ENCODE measurements at regions not wholly inside any gene's neighbourhood (a gene's known extent, or its start where the extent isn't known, plus 50 kb on each side); places are given as distances from the start of the nearest gene placed in this dataset.

- no peak for TF ChIP-seq POLR2A (IDR thresholded peaks at IDR 0.05)
- no peak for TF ChIP-seq CTCF (IDR thresholded peaks at IDR 0.05)
- no peak for TF ChIP-seq POLR2AphosphoS5 (IDR thresholded peaks at IDR 0.05)
These were observed 567.7 kb upstream of the SGCD start for GRCh38 chr5:155759252-155759651.
